Colonic mucosa (tissue), 4 donors: ENCODE measurements at regions not wholly inside any gene's neighbourhood (a gene's known extent, or its start where the extent isn't known, plus 50 kb on each side); places are given as distances from the start of the nearest gene placed in this dataset.
"Not testable (repeated sequence)": the region's sequence is repeated elsewhere in the genome, so short reads cannot be mapped to it uniquely, and the experiment has no call there.

Experiments
- DNase-seq: peaks from one replicate; pipeline ENCODE4 v3.0.0-alpha.2; 2020
- H3K27ac ChIP-seq: fragments of 200-600 bp; one replicate; pipeline ENCODE4 v1.8.0; 2021
- H3K27me3 ChIP-seq: fragments of 200-600 bp; one replicate; pipeline ENCODE4 v1.8.0; 2021
- H3K36me3 ChIP-seq: fragments of 200-600 bp; one replicate; pipeline ENCODE4 v1.8.0; 2021
- H3K4me1 ChIP-seq: fragments of 200-600 bp; one replicate; pipeline ENCODE4 v1.8.0; 2021; ENCODE audit warnings: mild to moderate bottlenecking
- H3K4me3 ChIP-seq: fragments of 200-600 bp; one replicate; pipeline ENCODE4 v1.8.0; 2021
- H3K9ac ChIP-seq, 2 donors: one replicate each; pipeline ENCODE4 v1.7.0; 2013; ENCODE audit warnings: control low read depth in 2 of 2, low read depth in 2 of 2, low read length in 2 of 2
- H3K9me3 ChIP-seq: fragments of 200-600 bp; one replicate; pipeline ENCODE4 v1.8.0; 2021
- intact Hi-C: fragments of 100-400 bp; cut with DNase I; formaldehyde crosslinking; loops from one replicate; pipeline ENCODE4 v1.14.1; 2022
- TF ChIP-seq, protein P1 (sequence below): fragments of 200-600 bp; IDR thresholded peaks from one replicate; pipeline ENCODE4 v1.8.0; 2022; ENCODE audit warnings: antibody characterized with exemption, mild to moderate bottlenecking
- donor health status: healthy.
- donor health status: DM: no; HTN: no; CAD: no.
- donor health status: DM: no; HTN: no; CAD: no.

DNA sequence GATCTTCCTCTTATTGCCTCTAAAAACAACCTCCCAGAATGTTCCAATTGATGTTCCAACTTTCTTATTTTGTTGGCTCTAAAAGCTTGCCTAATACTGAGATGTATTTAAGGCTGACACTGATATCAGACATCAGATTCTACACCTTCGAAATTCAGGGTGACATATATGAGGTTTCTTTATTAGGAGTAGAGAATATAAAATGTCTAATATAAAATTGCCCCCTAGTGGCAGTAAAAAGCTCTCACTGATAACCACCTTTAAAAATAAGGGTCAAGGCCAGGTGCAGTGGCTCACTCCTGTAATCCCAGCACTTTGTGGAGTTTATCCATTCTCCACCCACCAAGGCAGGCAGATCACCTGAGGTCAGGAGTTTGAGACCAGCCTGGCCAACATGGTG is 789.7 kb upstream of the SLC39A10 start:
- Histone ChIP-seq H3K9ac (no peak overlapping the region), H3K27me3 (no peaks in the 10 kb centered on the region), H3K27ac (no peak overlapping the region), H3K36me3 (no peaks in the 10 kb centered on the region), H3K9me3 (no peaks in the 10 kb centered on the region), H3K4me3 (no peak overlapping the region), H3K4me1 (no peaks in the 10 kb centered on the region)
- DNase-seq: no peak
- intact Hi-C loops: no loop called here
- TF ChIP-seq, protein P1, sequence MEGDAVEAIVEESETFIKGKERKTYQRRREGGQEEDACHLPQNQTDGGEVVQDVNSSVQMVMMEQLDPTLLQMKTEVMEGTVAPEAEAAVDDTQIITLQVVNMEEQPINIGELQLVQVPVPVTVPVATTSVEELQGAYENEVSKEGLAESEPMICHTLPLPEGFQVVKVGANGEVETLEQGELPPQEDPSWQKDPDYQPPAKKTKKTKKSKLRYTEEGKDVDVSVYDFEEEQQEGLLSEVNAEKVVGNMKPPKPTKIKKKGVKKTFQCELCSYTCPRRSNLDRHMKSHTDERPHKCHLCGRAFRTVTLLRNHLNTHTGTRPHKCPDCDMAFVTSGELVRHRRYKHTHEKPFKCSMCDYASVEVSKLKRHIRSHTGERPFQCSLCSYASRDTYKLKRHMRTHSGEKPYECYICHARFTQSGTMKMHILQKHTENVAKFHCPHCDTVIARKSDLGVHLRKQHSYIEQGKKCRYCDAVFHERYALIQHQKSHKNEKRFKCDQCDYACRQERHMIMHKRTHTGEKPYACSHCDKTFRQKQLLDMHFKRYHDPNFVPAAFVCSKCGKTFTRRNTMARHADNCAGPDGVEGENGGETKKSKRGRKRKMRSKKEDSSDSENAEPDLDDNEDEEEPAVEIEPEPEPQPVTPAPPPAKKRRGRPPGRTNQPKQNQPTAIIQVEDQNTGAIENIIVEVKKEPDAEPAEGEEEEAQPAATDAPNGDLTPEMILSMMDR: no peak

DNA sequence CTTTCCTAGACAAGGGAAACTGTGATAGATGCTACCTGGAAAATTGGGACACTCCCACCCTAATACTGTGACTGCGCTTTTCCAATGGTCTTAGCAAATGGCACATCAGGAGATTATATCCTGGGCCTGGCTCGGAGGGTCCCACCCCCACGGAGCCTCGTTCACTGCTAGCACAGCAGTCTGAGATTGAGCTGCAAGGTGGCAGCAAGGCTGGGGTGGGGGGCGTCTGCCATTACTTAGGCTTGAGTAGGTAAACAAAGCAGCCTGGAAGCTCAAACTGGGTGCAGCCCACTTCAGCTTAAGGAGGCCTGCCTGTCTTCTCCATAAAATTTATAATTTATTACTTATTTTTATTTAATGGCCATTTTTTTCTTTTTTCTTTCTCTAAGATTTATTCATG is 802.1 kb upstream of the SLC39A10 start:
- Histone ChIP-seq H3K27me3 (no peaks in the 10 kb centered on the region), H3K27ac (no peak overlapping the region), H3K4me3 (no peak overlapping the region), H3K4me1 (no peaks in the 10 kb centered on the region), H3K36me3 (no peaks in the 10 kb centered on the region), H3K9me3 (no peaks in the 10 kb centered on the region), H3K9ac (no peak overlapping the region)
- no peak for DNase-seq
- TF ChIP-seq, protein P1: no peak
- intact Hi-C loops: no loop called here

DNA sequence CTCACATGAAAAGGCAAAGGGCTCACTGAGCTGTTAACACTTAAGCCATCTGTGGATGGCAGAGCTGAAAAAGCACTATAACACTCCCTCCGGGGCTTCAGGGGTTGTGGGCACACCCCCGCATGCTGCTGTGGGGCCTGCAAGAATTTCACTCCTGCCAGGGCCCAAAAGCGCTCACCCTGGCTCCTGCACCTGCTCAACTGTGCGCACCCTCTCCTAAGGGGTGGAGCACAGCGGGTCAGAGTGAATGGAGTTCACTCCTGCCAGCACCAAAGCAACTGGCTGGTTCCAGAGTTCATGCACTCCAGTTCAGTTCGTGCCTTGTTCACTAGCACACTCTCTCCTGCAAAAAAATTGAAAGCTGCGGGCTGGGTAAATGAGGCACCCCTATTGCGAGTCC is 814.2 kb upstream of the SLC39A10 start:
- TF ChIP-seq, protein P1: no peak

DNA sequence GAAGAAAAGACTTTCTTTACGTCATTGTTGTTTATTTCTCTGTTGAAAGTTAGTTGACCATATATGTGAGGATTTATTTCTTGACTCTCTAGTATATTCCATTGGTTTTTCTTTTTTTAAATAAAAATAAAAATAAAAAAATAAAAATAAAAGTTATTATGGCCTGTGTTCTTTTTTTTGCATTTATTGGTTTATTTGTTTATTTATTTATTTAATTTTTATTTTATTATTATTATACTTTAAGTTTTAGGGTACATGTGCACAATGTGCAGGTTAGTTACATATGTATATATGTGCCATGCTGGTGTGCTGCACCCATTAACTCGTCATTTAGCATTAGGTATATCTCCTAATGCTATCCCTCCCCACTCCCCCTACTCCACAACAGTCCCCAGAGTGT is 822.7 kb upstream of the SLC39A10 start:
- intact Hi-C loops: not testable (repeated sequence)

More for the DNA sequence above, 814.2 kb upstream of the SLC39A10 start:
- DNase-seq: no peak
- no peak overlapping the region for H3K4me3 ChIP-seq
- H3K4me1 ChIP-seq: no peaks in the 10 kb centered on the region
- no peaks in the 10 kb centered on the region for H3K9me3 ChIP-seq
- H3K27me3 ChIP-seq: no peaks in the 10 kb centered on the region
- H3K27ac ChIP-seq: no peak overlapping the region
- no peak overlapping the region for H3K9ac ChIP-seq
- H3K36me3 ChIP-seq: no peaks in the 10 kb centered on the region
- intact Hi-C loops: no loop called here

DNA sequence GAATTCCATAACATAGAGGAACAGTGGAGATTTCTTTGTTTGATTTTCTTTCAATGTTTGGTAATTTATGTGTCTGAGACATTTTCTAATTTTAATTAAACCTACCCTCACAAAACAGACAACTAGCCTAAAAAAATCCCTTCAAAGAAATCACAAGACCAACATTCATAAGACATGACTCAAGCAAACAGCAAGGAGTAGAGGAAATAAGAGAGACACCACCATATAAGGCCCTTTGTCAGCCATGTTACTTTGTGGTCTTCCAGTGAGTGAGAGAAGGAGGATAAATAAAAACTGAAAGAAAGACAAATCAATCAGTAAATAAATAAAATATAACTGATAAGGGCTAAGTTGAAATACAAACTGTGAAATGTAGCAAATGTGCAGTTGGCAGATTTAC is 830.8 kb upstream of the SLC39A10 start:
- TF ChIP-seq, protein P1: no peak
- Histone ChIP-seq H3K27ac (no peak overlapping the region), H3K9ac (no peak overlapping the region), H3K27me3 (no peaks in the 10 kb centered on the region), H3K9me3 (no peaks in the 10 kb centered on the region), H3K36me3 (no peaks in the 10 kb centered on the region), H3K4me3 (no peak overlapping the region), H3K4me1 (no peaks in the 10 kb centered on the region)
- intact Hi-C loops: no loop called here
- no peak for DNase-seq

More for the DNA sequence above, 822.7 kb upstream of the SLC39A10 start:
- not testable (repeated sequence) for H3K9me3 ChIP-seq, H3K27me3 ChIP-seq, H3K27ac ChIP-seq, H3K36me3 ChIP-seq, H3K9ac ChIP-seq, H3K4me1 ChIP-seq, H3K4me3 ChIP-seq, DNase-seq

DNA sequence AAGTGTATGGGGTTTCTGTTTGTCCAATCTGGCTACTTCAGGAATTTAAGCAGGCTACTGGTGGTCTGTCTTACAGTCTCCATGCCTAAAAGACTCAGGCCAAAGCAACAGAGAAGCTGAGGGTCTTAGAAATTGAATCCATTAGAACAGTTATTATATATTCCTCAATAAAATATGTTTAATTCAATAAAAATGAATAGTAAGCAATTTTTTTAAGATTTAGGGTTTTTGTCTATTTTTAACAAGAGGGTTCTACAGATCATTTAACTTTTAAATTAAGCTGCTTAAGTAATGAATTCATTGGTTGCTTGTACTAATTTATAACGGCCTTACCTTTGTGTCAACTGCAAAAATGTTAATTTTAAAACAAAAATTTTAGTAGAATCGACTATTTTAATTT is 832.6 kb upstream of the SLC39A10 start:
- intact Hi-C loops: no loop called here
- Histone ChIP-seq H3K4me1 (no peaks in the 10 kb centered on the region), H3K27me3 (no peaks in the 10 kb centered on the region), H3K4me3 (no peak overlapping the region), H3K9me3 (no peaks in the 10 kb centered on the region), H3K27ac (no peak overlapping the region), H3K9ac (no peak overlapping the region), H3K36me3 (no peaks in the 10 kb centered on the region)
- no peak for DNase-seq
- TF ChIP-seq, protein P1: no peak
